Neural progenitor cell (in vitro differentiated cells): ENCODE measurements at regions not wholly inside any gene's neighbourhood (a gene's known extent, or its start where the extent isn't known, plus 50 kb on each side); places are given as distances from the start of the nearest gene placed in this dataset.

ENCODE experiments used
- DNase-seq: peaks from one replicate; pipeline ENCODE4 v3.0.0-alpha.2; 2016; ENCODE audit warnings: low spot score
- H2AFZ ChIP-seq: fragments of 200-600 bp; sonication (generic); replicated peaks from 2 replicates; pipeline ENCODE4 v1.6.1; 2016; ENCODE audit warnings: antibody characterized with exemption
- H3F3A ChIP-seq: fragments of 200-600 bp; sonication (generic); 2 replicates; pipeline ENCODE4 v1.6.1; 2016; ENCODE audit warnings: antibody characterized with exemption, low read depth
- H3K27ac ChIP-seq: fragments of 200-600 bp; sonication (generic); 2 replicates; pipeline ENCODE4 v1.5.1; 2016; ENCODE audit warnings: mild to moderate bottlenecking
- H3K27me3 ChIP-seq: fragments of 200-600 bp; sonication (generic); 2 replicates; pipeline ENCODE4 v1.6.1; 2016; ENCODE audit warnings: mild to moderate bottlenecking, moderate library complexity
- H3K36me3 ChIP-seq: fragments of 200-600 bp; sonication (generic); 2 replicates; pipeline ENCODE4 v1.5.1; 2016
- H3K4me1 ChIP-seq: fragments of 200-600 bp; sonication (generic); 2 replicates; pipeline ENCODE4 v1.6.1; 2016; ENCODE audit warnings: mixed run types
- H3K4me2 ChIP-seq: fragments of 200-600 bp; sonication (generic); 2 replicates; pipeline ENCODE4 v1.6.1; 2016
- H3K4me3 ChIP-seq: fragments of 200-600 bp; sonication (generic); 2 replicates; pipeline ENCODE4 v1.5.1; 2016
- H3K79me2 ChIP-seq: fragments of 200-600 bp; sonication (generic); 2 replicates; pipeline ENCODE4 v1.6.1; 2016; ENCODE audit warnings: low read depth
- H3K9ac ChIP-seq: fragments of 200-600 bp; sonication (generic); 2 replicates; pipeline ENCODE4 v1.6.1; 2016
- H3K9me3 ChIP-seq: fragments of 200-600 bp; sonication (generic); 2 replicates; pipeline ENCODE4 v1.5.1; 2016; ENCODE audit warnings: low read depth
- H4K20me1 ChIP-seq: fragments of 200-600 bp; sonication (generic); 2 replicates; pipeline ENCODE4 v1.6.1; 2016; ENCODE audit warnings: low read depth
- H3K27ac Mint-ChIP-seq: 3 replicates; pipeline ENCODE4 v1.8.0; 2021; ENCODE audit warnings: mixed read lengths
- H3K27me3 Mint-ChIP-seq: 2 replicates; pipeline ENCODE4 v1.8.0; 2022; ENCODE audit warnings: low read depth, mild to moderate bottlenecking, inconsistent platforms, moderate library complexity, mixed read lengths; ENCODE audit not compliant: insufficient read depth
- H3K36me3 Mint-ChIP-seq: 3 replicates; pipeline ENCODE4 v1.8.0; 2021; ENCODE audit warnings: mixed read lengths
- H3K4me1 Mint-ChIP-seq: 3 replicates; pipeline ENCODE4 v1.8.0; 2021; ENCODE audit warnings: mixed read lengths
- H3K4me3 Mint-ChIP-seq: 3 replicates; pipeline ENCODE4 v1.8.0; 2021; ENCODE audit warnings: mild to moderate bottlenecking, moderate library complexity, mixed read lengths
- H3K9me3 Mint-ChIP-seq: 3 replicates; pipeline ENCODE4 v1.8.0; 2020; ENCODE audit warnings: mixed read lengths
- EZH2 ChIP-seq: fragments of 200-600 bp; sonication (generic); IDR thresholded peaks from 2 replicates; pipeline ENCODE4 v1.6.1; 2017; ENCODE audit warnings: antibody characterized with exemption, mild to moderate bottlenecking, moderate library complexity
- EZH2phosphoT487 ChIP-seq: fragments of 200-600 bp; sonication (generic); IDR thresholded peaks from 2 replicates; pipeline ENCODE4 v1.6.1; 2017; ENCODE audit warnings: antibody characterized with exemption
- TF ChIP-seq, protein P1 (sequence below): fragments of 200-600 bp; sonication (generic); IDR thresholded peaks from 2 replicates; pipeline ENCODE4 v1.5.1; 2017; ENCODE audit warnings: antibody characterized with exemption, mild to moderate bottlenecking

DNA sequence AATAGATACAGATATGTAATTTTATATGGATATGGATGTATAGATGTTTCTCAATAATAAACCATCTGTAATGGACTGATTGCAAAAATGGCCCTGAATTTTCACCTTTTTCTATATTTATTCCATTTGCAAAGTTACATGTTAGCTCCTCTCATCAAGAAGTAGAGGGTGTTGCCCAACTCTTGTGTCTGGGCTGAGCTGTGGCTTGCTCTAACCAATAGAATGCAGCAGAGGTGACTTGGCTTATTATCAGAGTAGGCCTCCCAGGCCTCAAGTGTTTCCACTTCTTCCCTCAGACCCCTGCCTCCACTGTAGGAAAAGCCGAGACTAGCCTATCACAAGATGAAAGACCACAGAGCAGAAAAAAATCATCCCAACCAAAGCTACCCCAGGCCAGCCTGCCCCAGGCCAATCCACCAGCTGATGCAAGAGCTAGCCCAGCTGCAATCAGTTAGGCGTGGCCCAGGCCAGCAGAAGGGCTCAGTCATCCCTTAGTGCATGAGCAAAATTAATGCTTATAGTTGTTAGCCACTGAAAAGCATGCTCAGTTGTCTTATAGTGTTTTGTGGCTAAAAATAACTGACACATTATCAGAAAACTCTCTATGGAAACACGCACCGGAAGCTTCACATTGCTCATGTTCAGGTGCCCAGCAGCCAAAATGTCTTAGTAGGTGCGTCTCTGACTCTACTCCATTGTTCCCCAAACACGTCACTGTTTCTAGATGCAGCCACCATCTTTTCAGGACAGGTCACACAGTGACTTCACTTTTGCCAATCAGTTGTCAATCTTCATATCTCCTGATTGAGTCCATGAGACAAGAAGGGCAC is 464.0 kb downstream of the FBXO15 start:
- Mint-ChIP-seq H3K9me3 (no peaks in the 10 kb centered on the region), H3K36me3 (no peaks in the 10 kb centered on the region), H3K27me3 (peaks cover 3% of the 10 kb centered on the region), H3K4me1 (peaks cover 16% of the 10 kb centered on the region), H3K4me3 (no peak overlapping the region), H3K27ac (no peak overlapping the region)
- Histone ChIP-seq H3K36me3 (no peaks in the 10 kb centered on the region), H4K20me1 (no peaks in the 10 kb centered on the region), H3K27me3 (no peaks in the 10 kb centered on the region), H3K79me2 (no peaks in the 10 kb centered on the region), H3K27ac (no peak overlapping the region), H3K4me3 (no peak overlapping the region), H2AFZ (no peak overlapping the region), H3K9ac (no peak overlapping the region), H3K4me2 (no peak overlapping the region), H3F3A (no peaks in the 10 kb centered on the region), H3K4me1 (peaks cover 3% of the 10 kb centered on the region), H3K9me3 (no peaks in the 10 kb centered on the region)
- TF ChIP-seq, protein P1, sequence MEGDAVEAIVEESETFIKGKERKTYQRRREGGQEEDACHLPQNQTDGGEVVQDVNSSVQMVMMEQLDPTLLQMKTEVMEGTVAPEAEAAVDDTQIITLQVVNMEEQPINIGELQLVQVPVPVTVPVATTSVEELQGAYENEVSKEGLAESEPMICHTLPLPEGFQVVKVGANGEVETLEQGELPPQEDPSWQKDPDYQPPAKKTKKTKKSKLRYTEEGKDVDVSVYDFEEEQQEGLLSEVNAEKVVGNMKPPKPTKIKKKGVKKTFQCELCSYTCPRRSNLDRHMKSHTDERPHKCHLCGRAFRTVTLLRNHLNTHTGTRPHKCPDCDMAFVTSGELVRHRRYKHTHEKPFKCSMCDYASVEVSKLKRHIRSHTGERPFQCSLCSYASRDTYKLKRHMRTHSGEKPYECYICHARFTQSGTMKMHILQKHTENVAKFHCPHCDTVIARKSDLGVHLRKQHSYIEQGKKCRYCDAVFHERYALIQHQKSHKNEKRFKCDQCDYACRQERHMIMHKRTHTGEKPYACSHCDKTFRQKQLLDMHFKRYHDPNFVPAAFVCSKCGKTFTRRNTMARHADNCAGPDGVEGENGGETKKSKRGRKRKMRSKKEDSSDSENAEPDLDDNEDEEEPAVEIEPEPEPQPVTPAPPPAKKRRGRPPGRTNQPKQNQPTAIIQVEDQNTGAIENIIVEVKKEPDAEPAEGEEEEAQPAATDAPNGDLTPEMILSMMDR: no peak
- TF ChIP-seq EZH2phosphoT487 (no peak), EZH2 (no peak)
- no peak for DNase-seq

DNA sequence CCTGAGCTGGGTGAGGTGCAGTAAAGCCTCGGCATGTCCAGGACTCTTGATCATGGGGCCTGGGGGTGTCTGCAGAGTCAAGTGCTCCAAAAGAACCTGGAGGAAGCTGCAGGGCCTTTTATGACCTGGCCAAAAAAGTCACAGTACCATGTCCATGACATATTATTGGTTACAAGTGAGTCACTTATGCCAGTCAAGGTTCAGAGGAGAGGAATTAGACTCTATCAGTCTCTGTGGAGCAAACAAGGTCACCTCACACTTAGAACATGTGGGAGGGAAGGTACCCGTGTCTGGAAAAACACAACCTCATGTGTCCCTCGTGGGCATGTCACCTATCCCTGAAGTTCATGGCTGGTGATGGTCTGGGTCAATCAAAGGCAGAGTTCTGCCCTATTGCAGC is 465.7 kb downstream of the FBXO15 start:
- Histone ChIP-seq H3K9ac (no peak overlapping the region), H3K4me2 (no peak overlapping the region), H3K4me1 (no peaks in the 10 kb centered on the region), H2AFZ (no peak overlapping the region), H3K36me3 (no peaks in the 10 kb centered on the region), H3K9me3 (no peaks in the 10 kb centered on the region), H3K27ac (no peak overlapping the region), H3K27me3 (no peaks in the 10 kb centered on the region), H3K79me2 (no peaks in the 10 kb centered on the region), H3K4me3 (no peak overlapping the region), H3F3A (no peaks in the 10 kb centered on the region), H4K20me1 (no peaks in the 10 kb centered on the region)
- no peak for DNase-seq
- Mint-ChIP-seq H3K36me3 (no peaks in the 10 kb centered on the region), H3K9me3 (no peaks in the 10 kb centered on the region), H3K4me1 (peaks cover 8% of the 10 kb centered on the region), H3K4me3 (no peak overlapping the region), H3K27me3 (no peaks in the 10 kb centered on the region), H3K27ac (no peak overlapping the region)
- TF ChIP-seq EZH2phosphoT487 (no peak), EZH2 (no peak)

DNA sequence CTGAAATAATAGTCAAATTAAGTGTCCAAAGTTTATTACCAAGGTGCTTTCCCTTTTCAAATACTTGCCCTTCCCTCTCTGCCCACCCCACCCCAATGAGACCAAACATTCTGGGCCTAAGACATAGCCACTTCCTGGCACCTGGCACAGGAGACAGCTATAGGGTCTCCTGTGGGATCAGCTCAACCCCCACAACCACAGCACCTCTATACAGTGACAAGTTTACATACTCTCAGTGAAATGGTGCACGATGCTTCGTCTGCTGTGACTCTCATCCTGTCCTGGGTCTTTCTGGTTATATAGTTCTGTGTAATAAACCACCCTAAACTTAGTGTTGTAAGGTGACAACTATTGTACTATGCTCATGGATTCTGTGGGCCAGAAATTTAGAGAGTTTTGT is 466.2 kb downstream of the FBXO15 start:
- Histone ChIP-seq H4K20me1 (no peaks in the 10 kb centered on the region), H3K36me3 (no peaks in the 10 kb centered on the region), H2AFZ (no peak overlapping the region), H3K27ac (no peak overlapping the region), H3F3A (no peaks in the 10 kb centered on the region), H3K4me2 (no peak overlapping the region), H3K79me2 (no peaks in the 10 kb centered on the region), H3K4me3 (no peak overlapping the region), H3K27me3 (no peaks in the 10 kb centered on the region), H3K4me1 (no peaks in the 10 kb centered on the region), H3K9ac (no peak overlapping the region), H3K9me3 (no peaks in the 10 kb centered on the region)
- H3K4me1 Mint-ChIP-seq: peaks cover 8% of the 10 kb centered on the region
- no peaks in the 10 kb centered on the region for H3K36me3 Mint-ChIP-seq
- no peaks in the 10 kb centered on the region for H3K27me3 Mint-ChIP-seq
- no peak overlapping the region for H3K4me3 Mint-ChIP-seq
- H3K9me3 Mint-ChIP-seq: no peaks in the 10 kb centered on the region
- no peak overlapping the region for H3K27ac Mint-ChIP-seq
- no peak for DNase-seq
- TF ChIP-seq EZH2phosphoT487 (no peak), EZH2 (no peak)
- TF ChIP-seq, protein P1: no peak
